ENCODE measurements at regions not wholly inside any gene's neighbourhood (a gene's known extent, or its start where the extent isn't known, plus 50 kb on each side); places are given as distances from the start of the nearest gene placed in this dataset.
"Not testable (repeated sequence)": the region's sequence is repeated elsewhere in the genome, so short reads cannot be mapped to it uniquely, and the experiment has no call there.

DNA sequence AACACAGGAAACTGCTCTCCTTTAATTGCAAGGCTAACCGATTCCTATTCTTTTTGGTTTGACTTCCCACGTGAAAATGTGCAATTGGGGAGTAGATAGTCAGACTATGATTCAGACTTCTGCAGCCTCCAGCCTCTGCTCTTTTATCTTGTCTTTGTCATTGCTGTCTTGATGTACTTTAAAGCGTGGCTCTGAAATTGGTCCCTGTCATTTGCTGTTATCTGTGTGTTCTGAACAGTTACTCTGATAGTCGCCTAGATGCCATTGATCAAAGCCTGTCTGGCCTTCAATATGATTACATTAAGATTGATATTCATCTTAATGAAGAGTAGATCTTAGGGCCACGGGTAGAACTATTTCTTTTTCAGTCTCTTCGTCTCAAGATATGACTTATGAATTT lies 799.2 kb downstream of the REEP3 start:
- Histone ChIP-seq H3K27me3 (ENCODE audit: control insufficient read depth, insufficient read depth, low read length) (no peaks in the 10 kb centered on the region), H3K4me3 (ENCODE audit: low read length) (no peak overlapping the region), H3K4me1 (ENCODE audit: control insufficient read depth, insufficient read depth, low read length) (no peaks in the 10 kb centered on the region), H3K36me3 (ENCODE audit: control insufficient read depth, insufficient read depth, low read length) (no peaks in the 10 kb centered on the region), H3K9me3 (ENCODE audit: control insufficient read depth, low read length) (no peaks in the 10 kb centered on the region), H3K9ac (ENCODE audit: low read length) (no peak overlapping the region)

DNA sequence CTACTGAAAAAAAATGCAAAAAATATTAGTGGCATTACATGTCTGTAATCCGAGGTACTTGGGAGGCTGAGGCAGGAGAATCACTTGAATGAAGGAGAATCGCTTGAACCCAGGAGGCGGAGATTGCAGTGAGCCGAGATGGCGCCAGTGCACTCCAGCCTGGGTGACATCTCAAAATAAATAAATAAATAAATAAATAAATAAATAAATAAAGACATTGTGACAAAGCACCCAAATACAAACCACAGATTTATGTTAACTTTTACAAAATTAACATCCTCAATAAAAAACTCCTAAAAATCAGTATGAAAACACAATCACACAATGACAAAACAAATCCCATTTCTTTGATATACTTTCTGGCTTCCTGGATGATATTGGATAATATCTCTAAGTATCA lies 808.3 kb downstream of the REEP3 start:
- H3K9ac ChIP-seq (ENCODE audit: low read length): no peak overlapping the region
- no peaks in the 10 kb centered on the region for H3K9me3 ChIP-seq (ENCODE audit: control insufficient read depth, low read length)
- H3K36me3 ChIP-seq (ENCODE audit: control insufficient read depth, insufficient read depth, low read length): no peaks in the 10 kb centered on the region
- no peaks in the 10 kb centered on the region for H3K27me3 ChIP-seq (ENCODE audit: control insufficient read depth, insufficient read depth, low read length)
- H3K4me3 ChIP-seq (ENCODE audit: low read length): no peak overlapping the region
- no peaks in the 10 kb centered on the region for H3K4me1 ChIP-seq (ENCODE audit: control insufficient read depth, insufficient read depth, low read length)

DNA sequence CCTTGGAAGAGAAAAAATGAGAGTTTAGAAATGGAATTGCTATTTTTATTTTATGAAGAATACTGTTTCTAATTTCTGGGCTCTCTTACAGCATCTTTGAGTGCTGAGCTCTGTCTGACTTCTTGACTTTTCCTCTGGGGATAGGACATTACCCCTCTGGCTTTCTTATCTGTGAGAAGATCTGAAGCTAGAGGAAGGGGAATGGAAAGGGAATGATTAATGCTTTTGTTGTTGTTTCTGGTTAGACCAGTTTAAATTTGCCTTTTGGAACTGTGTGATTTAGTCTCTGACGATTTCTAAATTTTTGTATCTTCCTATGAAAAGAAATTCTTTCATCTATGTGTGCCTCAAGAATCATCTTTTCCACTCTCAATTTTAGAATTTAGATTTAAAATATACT lies 811.4 kb downstream of the REEP3 start:
- Histone ChIP-seq H3K9me3 (ENCODE audit: control insufficient read depth, low read length) (no peaks in the 10 kb centered on the region), H3K36me3 (ENCODE audit: control insufficient read depth, insufficient read depth, low read length) (no peaks in the 10 kb centered on the region), H3K4me1 (ENCODE audit: control insufficient read depth, insufficient read depth, low read length) (no peaks in the 10 kb centered on the region), H3K27me3 (ENCODE audit: control insufficient read depth, insufficient read depth, low read length) (no peaks in the 10 kb centered on the region), H3K9ac (ENCODE audit: low read length) (no peak overlapping the region), H3K4me3 (ENCODE audit: low read length) (no peak overlapping the region)

DNA sequence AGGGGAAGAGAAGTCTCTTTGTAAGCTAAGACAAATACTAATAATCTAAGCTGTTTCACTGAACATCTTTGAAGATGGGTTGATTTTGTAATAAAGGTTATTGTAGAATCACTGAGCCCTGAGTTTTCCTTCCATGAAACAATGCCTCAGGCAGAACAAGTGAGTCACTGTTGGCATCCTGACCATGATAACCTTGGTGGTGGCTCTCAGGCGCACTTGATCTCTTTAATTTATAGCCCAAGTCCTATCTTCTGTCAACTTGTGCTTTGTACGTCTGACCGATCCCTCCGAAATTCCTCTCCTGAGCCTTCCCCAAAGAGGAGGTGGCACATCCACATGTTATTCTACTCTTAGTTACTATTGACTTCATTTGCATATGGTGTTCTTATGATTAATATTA lies 812.9 kb downstream of the REEP3 start:
- no peaks in the 10 kb centered on the region for H3K27me3 ChIP-seq (ENCODE audit: control insufficient read depth, insufficient read depth, low read length)
- no peaks in the 10 kb centered on the region for H3K36me3 ChIP-seq (ENCODE audit: control insufficient read depth, insufficient read depth, low read length)
- H3K9me3 ChIP-seq (ENCODE audit: control insufficient read depth, low read length): no peaks in the 10 kb centered on the region
- no peak overlapping the region for H3K9ac ChIP-seq (ENCODE audit: low read length)
- H3K4me3 ChIP-seq (ENCODE audit: low read length): no peak overlapping the region
- no peaks in the 10 kb centered on the region for H3K4me1 ChIP-seq (ENCODE audit: control insufficient read depth, insufficient read depth, low read length)

DNA sequence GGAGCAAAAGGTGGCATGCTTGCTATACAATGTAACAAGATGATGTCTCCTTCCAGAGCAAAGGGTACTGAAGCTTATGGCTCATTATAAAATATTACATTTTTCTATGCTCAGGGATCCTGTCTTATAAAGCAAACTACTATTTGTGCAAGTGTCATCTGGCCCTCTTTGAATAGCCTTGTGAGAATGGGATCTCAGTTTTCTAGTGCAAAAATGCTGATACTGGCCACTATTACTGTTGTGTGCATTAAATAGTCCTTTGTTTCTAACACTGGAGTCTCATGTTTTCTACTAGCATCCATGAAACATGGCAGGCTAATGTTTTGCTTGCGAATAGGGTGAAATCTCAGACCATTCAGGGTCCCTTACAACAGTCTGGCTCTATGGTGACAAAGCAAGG lies 823.0 kb downstream of the REEP3 start:
- Histone ChIP-seq H3K36me3 (ENCODE audit: control insufficient read depth, insufficient read depth, low read length) (no peaks in the 10 kb centered on the region), H3K4me3 (ENCODE audit: low read length) (no peak overlapping the region), H3K27me3 (ENCODE audit: control insufficient read depth, insufficient read depth, low read length) (no peaks in the 10 kb centered on the region), H3K9ac (ENCODE audit: low read length) (no peak overlapping the region), H3K9me3 (ENCODE audit: control insufficient read depth, low read length) (no peaks in the 10 kb centered on the region), H3K4me1 (ENCODE audit: control insufficient read depth, insufficient read depth, low read length) (no peaks in the 10 kb centered on the region)

DNA sequence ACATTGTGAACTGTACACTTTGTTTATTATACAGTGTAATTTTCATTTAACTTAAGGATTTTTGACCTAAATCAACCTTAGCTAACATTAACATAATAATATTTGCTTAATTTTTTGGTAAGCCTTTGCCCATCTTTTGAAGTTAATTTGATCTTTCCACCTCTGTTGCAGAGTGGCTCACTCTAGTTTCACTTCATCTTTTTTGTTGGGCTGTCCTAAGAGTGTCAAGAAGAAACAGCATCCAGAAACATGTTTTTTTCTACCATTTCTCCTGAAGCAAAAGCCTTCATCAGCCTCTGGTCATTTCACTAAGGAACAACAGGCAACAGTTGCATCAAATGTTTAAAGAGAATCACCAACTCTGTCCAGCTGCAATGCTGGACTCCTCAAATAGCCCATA lies 824.7 kb downstream of the REEP3 start:
- H3K9me3 ChIP-seq (ENCODE audit: control insufficient read depth, low read length): no peaks in the 10 kb centered on the region
- H3K4me3 ChIP-seq (ENCODE audit: low read length): no peak overlapping the region
- H3K27me3 ChIP-seq (ENCODE audit: control insufficient read depth, insufficient read depth, low read length): no peaks in the 10 kb centered on the region
- no peak overlapping the region for H3K9ac ChIP-seq (ENCODE audit: low read length)
- H3K4me1 ChIP-seq (ENCODE audit: control insufficient read depth, insufficient read depth, low read length): no peaks in the 10 kb centered on the region
- no peaks in the 10 kb centered on the region for H3K36me3 ChIP-seq (ENCODE audit: control insufficient read depth, insufficient read depth, low read length)

DNA sequence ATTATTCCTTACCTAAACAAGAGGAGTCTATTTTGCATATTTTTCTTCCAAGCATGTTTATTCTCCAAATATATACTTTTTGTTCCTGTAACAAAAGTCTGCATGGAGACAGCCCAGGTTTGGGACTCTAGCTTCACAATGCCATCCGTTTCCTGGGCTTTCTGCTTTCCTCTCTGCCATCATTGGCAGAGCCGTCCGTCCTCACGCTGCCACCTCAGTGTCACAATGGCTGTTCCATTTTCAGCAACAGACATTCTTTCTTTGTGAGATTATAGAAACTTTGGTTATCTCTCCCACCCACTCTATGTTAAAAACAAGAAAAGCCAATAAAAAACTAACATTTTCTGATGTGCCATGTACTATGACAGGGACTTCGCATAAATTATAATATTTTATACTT lies 825.2 kb downstream of the REEP3 start:
- H3K4me3 ChIP-seq (ENCODE audit: low read length): no peak overlapping the region
- no peaks in the 10 kb centered on the region for H3K36me3 ChIP-seq (ENCODE audit: control insufficient read depth, insufficient read depth, low read length)
- H3K9ac ChIP-seq (ENCODE audit: low read length): no peak overlapping the region
- H3K4me1 ChIP-seq (ENCODE audit: control insufficient read depth, insufficient read depth, low read length): no peaks in the 10 kb centered on the region
- H3K9me3 ChIP-seq (ENCODE audit: control insufficient read depth, low read length): no peaks in the 10 kb centered on the region
- H3K27me3 ChIP-seq (ENCODE audit: control insufficient read depth, insufficient read depth, low read length): no peaks in the 10 kb centered on the region

DNA sequence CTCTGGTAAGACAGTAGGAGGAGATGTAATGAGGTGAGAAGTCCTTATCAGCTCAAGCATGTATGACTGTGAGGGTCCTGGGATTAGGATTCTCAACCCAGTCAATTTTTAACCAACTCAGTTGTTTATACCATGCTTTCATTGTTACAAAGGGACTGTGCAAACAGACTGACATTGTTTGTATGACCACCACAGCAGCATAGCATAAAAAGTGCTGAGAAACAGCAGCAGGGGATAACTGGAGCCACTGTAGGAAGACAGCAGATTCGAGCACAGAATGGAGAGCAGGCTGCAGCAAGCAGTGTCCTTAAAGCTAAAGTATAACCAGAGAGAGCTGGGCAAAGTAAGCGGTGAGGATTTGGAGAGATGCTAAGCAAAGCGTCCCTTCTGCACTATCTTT lies 829.5 kb downstream of the REEP3 start:
- no peaks in the 10 kb centered on the region for H3K4me1 ChIP-seq (ENCODE audit: control insufficient read depth, insufficient read depth, low read length)
- H3K36me3 ChIP-seq (ENCODE audit: control insufficient read depth, insufficient read depth, low read length): no peaks in the 10 kb centered on the region
- no peak overlapping the region for H3K4me3 ChIP-seq (ENCODE audit: low read length)
- no peaks in the 10 kb centered on the region for H3K27me3 ChIP-seq (ENCODE audit: control insufficient read depth, insufficient read depth, low read length)
- no peak overlapping the region for H3K9ac ChIP-seq (ENCODE audit: low read length)
- H3K9me3 ChIP-seq (ENCODE audit: control insufficient read depth, low read length): no peaks in the 10 kb centered on the region

DNA sequence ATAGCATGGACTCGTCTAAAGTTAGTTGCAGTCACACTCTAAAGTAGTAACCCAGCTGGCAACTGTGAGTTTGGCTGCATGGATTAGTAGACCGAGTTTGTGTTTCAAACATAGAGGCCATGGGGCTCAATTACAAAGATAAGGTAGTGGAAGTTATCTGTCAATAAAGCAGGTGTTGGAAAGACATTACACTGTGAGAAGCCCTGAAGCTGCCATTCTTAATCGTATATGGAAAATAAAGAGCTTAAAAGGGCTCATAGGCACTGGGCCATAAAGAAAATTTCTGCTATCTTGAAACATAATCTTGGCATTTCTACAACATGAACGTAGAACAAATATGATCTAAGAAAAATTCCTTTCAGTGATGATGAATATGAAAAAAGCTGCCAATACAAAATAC lies 837.7 kb downstream of the REEP3 start:
- no peaks in the 10 kb centered on the region for H3K36me3 ChIP-seq (ENCODE audit: control insufficient read depth, insufficient read depth, low read length)
- no peaks in the 10 kb centered on the region for H3K27me3 ChIP-seq (ENCODE audit: control insufficient read depth, insufficient read depth, low read length)
- H3K4me3 ChIP-seq (ENCODE audit: low read length): no peak overlapping the region
- no peaks in the 10 kb centered on the region for H3K9me3 ChIP-seq (ENCODE audit: control insufficient read depth, low read length)
- no peak overlapping the region for H3K9ac ChIP-seq (ENCODE audit: low read length)
- H3K4me1 ChIP-seq (ENCODE audit: control insufficient read depth, insufficient read depth, low read length): no peaks in the 10 kb centered on the region

DNA sequence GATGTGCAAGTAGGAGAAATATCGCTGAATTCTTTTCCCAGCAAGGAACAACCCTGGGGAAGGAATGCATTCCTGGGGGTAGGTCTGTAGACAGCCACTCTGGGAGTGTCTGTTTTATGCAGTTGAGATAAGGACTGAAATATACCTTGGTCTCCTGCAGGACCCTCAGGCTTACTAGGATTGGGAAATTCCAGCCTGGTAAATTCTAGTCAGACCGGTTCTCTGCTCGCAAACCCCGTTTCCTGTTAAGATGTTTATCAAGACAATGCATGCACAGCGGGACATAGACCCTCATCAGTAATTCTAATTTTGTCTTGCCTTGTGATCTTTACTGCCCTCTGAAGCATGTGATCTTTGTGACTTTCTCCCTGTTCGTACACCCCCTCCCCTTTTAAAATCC lies 839.0 kb downstream of the REEP3 start:
- H3K4me1 ChIP-seq (ENCODE audit: control insufficient read depth, insufficient read depth, low read length); H3K27me3 ChIP-seq (ENCODE audit: control insufficient read depth, insufficient read depth, low read length); H3K4me3 ChIP-seq (ENCODE audit: low read length); H3K9ac ChIP-seq (ENCODE audit: low read length); H3K36me3 ChIP-seq (ENCODE audit: control insufficient read depth, insufficient read depth, low read length); H3K9me3 ChIP-seq (ENCODE audit: control insufficient read depth, low read length): not testable (repeated sequence)

DNA sequence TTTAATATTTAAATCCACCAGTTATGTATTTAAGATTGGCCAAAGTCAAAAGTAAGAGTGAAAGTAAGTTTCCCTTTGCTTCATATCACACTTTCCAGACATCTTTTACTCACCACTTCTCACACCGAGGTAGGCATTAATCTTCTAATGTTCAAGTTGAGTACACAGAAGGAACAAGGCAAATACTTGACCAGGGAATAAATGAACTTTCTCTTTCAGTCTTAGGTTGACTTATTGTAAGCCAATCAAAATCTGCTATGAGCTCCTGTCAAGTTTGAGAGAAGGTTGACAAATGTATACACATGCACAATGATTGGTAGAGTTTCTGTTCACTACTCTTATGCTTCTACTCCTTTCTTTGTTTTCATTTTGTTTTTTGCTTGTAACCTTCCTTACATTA lies 842.5 kb downstream of the REEP3 start:
- H3K4me1 ChIP-seq (ENCODE audit: control insufficient read depth, insufficient read depth, low read length): no peaks in the 10 kb centered on the region
- no peaks in the 10 kb centered on the region for H3K27me3 ChIP-seq (ENCODE audit: control insufficient read depth, insufficient read depth, low read length)
- H3K36me3 ChIP-seq (ENCODE audit: control insufficient read depth, insufficient read depth, low read length): no peaks in the 10 kb centered on the region
- no peak overlapping the region for H3K4me3 ChIP-seq (ENCODE audit: low read length)
- no peak overlapping the region for H3K9ac ChIP-seq (ENCODE audit: low read length)
- H3K9me3 ChIP-seq (ENCODE audit: control insufficient read depth, low read length): no peaks in the 10 kb centered on the region

DNA sequence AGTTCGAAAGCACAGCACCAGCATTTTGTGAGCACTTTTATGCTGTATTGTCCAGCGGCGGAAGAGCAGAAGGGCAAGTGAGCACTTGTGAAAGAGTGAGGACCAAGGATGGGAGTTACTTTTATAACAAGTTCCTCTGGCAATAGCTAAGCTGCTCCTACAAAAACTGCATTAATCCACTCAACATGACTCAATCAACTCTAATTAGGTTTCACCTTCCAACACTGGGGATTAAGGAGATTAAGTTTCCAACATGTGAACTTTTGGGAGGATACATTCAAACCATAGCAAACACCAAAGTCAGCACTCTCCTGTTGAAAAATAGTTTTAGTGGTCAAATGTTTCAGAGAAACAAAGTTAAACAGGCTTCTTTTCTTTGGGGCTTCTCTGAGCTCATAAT lies 844.5 kb downstream of the REEP3 start:
- Histone ChIP-seq H3K9me3 (ENCODE audit: control insufficient read depth, low read length) (no peaks in the 10 kb centered on the region), H3K36me3 (ENCODE audit: control insufficient read depth, insufficient read depth, low read length) (no peaks in the 10 kb centered on the region), H3K4me1 (ENCODE audit: control insufficient read depth, insufficient read depth, low read length) (no peaks in the 10 kb centered on the region), H3K27me3 (ENCODE audit: control insufficient read depth, insufficient read depth, low read length) (no peaks in the 10 kb centered on the region), H3K9ac (ENCODE audit: low read length) (no peak overlapping the region), H3K4me3 (ENCODE audit: low read length) (no peak overlapping the region)

DNA sequence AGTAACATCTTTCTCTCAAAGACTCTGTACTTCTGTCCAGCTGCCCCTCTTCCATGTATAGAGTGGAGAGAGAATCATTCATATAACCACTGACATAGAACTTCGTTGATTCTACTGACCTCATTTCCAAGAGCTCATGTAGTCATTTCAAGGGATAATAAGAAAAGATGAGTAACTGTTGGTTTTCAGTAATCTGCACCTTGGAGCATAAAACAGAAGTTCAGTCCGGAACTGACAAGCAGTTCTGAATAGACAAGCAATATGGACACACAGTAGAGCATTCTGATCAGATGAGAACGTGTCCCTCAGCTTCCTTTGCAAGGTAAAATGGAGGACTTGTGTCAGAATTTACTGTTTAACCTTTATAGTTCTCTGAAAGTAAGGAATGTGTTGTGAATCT lies 847.1 kb downstream of the REEP3 start:
- Histone ChIP-seq H3K9me3 (ENCODE audit: control insufficient read depth, low read length) (no peaks in the 10 kb centered on the region), H3K4me1 (ENCODE audit: control insufficient read depth, insufficient read depth, low read length) (no peaks in the 10 kb centered on the region), H3K4me3 (ENCODE audit: low read length) (no peak overlapping the region), H3K9ac (ENCODE audit: low read length) (no peak overlapping the region), H3K27me3 (ENCODE audit: control insufficient read depth, insufficient read depth, low read length) (no peaks in the 10 kb centered on the region), H3K36me3 (ENCODE audit: control insufficient read depth, insufficient read depth, low read length) (no peaks in the 10 kb centered on the region)

All from mucosa of stomach (tissue), 1 donor.